Ovary (tissue), 7 donors: ENCODE measurements at regions not wholly inside any gene's neighbourhood (a gene's known extent, or its start where the extent isn't known, plus 50 kb on each side); places are given as distances from the start of the nearest gene placed in this dataset.

Experiments
- DNase-seq, 5 donors: peaks; one replicate each; pipeline ENCODE4 v3.0.0-alpha.2; 2019 to 2020
- H3K27ac ChIP-seq, 2 donors: fragments of 200-600 bp; one replicate each; pipeline versions ENCODE4 v1.5.1 to v1.8.0; 2019 to 2022
- H3K27me3 ChIP-seq: fragments of 200-600 bp; one replicate; pipeline ENCODE4 v1.8.0; 2022
- H3K36me3 ChIP-seq: fragments of 200-600 bp; sonication (generic); one replicate; pipeline ENCODE4 v1.5.1; 2019
- H3K4me1 ChIP-seq: one replicate; pipeline ENCODE4 v1.8.1; 2013; ENCODE audit warnings: mild to moderate bottlenecking, moderate library complexity; ENCODE audit not compliant: insufficient read depth
- H3K4me3 ChIP-seq: fragments of 200-600 bp; sonication (generic); one replicate; pipeline ENCODE4 v1.5.1; 2017
- H3K9me3 ChIP-seq, 2 donors: fragments of 200-600 bp in 1 of 2; sonication (generic) in 1 of 2; one replicate each; pipeline versions ENCODE4 v1.5.1 to v1.8.1; 2013 to 2019; ENCODE audit warnings: mild to moderate bottlenecking in 1 of 2, moderate library complexity in 1 of 2
- EP300 ChIP-seq: sonication (generic); formaldehyde crosslinking; IDR thresholded peaks from one replicate; pipeline ENCODE4 v1.6.1; 2017; ENCODE audit warnings: antibody characterized with exemption
- POLR2A ChIP-seq: fragments of 450-650 bp; IDR thresholded peaks from one replicate; pipeline ENCODE4 v1.6.1; 2017; ENCODE audit warnings: antibody characterized with exemption, mild to moderate bottlenecking, moderate library complexity
- WGBS, 3 donors: extraction: QIAGEN DNeasy Blood & Tissue Kit in 1 of 3; methylation state at CpG; one replicate each; pipeline versions ENCODE4 v1.1.5 to v1.1.7; 2013 to 2017; 5-methylcytosine and 5-hydroxymethylcytosine counted together
- intact Hi-C, 4 donors: fragments of 100-400 bp; cut with DNase I; formaldehyde crosslinking; loops; one replicate each; pipeline versions ENCODE4 v1.11.0 to v1.15.1; 2022 to 2023
- TF ChIP-seq, protein P1 (sequence below), 3 donors: fragments of 450-650 bp in 2 of 3; fragments of 200-600 bp in 1 of 3; IDR thresholded peaks; one replicate each; pipeline versions ENCODE4 v1.5.1 to v1.8.0; 2016 to 2022; ENCODE audit warnings: antibody characterized with exemption in 3 of 3, mild to moderate bottlenecking in 1 of 3
- donor health status: DM: no; HTN: no; CAD: no; lungs with moderate emphysema.
- donor health status: DM: no; HTN: no; CAD: no.
- donor health status: Bipolar disorder and iron deficiency.
- donor health status: DM: no; HTN: no; CAD: no.
- donor health status: DM: yes; HTN: yes; CAD: no.

- TF ChIP-seq POLR2A (no peak), EP300 (no peak)
- TF ChIP-seq, protein P1, sequence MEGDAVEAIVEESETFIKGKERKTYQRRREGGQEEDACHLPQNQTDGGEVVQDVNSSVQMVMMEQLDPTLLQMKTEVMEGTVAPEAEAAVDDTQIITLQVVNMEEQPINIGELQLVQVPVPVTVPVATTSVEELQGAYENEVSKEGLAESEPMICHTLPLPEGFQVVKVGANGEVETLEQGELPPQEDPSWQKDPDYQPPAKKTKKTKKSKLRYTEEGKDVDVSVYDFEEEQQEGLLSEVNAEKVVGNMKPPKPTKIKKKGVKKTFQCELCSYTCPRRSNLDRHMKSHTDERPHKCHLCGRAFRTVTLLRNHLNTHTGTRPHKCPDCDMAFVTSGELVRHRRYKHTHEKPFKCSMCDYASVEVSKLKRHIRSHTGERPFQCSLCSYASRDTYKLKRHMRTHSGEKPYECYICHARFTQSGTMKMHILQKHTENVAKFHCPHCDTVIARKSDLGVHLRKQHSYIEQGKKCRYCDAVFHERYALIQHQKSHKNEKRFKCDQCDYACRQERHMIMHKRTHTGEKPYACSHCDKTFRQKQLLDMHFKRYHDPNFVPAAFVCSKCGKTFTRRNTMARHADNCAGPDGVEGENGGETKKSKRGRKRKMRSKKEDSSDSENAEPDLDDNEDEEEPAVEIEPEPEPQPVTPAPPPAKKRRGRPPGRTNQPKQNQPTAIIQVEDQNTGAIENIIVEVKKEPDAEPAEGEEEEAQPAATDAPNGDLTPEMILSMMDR (IDR thresholded peaks at IDR 0.05): no peak
- no peaks in the 10 kb centered on the region for H3K27me3 ChIP-seq
- no peak overlapping the region for H3K4me3 ChIP-seq
- no peaks in the 10 kb centered on the region for H3K4me1 ChIP-seq
- H3K27ac ChIP-seq: no peak overlapping the region
- H3K9me3 ChIP-seq: no peaks in the 10 kb centered on the region
- WGBS, 3 donors: 68 to 85% (median 74%) methylated on average over 4 of the region's 4 CpGs
- intact Hi-C loops: no loop called here
- H3K36me3 ChIP-seq: no peaks in the 10 kb centered on the region
- DNase-seq: no peak
Observed at GRCh38 chr6:117034971-117035370, 157.9 kb downstream of the RFX6 start.

GRCh38 chr6:117050301-117050700, 173.3 kb downstream of the RFX6 start:
- Histone ChIP-seq H3K9me3 (no peaks in the 10 kb centered on the region), H3K4me1 (no peaks in the 10 kb centered on the region), H3K4me3 (no peak overlapping the region), H3K27me3 (no peaks in the 10 kb centered on the region), H3K36me3 (no peaks in the 10 kb centered on the region), H3K27ac (no peak overlapping the region)
- TF ChIP-seq, protein P1 (IDR thresholded peaks at IDR 0.05): no peak
- no peak for TF ChIP-seq POLR2A
- TF ChIP-seq EP300: no peak
- 74 to 88% (median 82%) methylated on average over 3 of the region's 3 CpGs for WGBS, 3 donors
- intact Hi-C loops: no loop called here
- DNase-seq: no peak

DNA sequence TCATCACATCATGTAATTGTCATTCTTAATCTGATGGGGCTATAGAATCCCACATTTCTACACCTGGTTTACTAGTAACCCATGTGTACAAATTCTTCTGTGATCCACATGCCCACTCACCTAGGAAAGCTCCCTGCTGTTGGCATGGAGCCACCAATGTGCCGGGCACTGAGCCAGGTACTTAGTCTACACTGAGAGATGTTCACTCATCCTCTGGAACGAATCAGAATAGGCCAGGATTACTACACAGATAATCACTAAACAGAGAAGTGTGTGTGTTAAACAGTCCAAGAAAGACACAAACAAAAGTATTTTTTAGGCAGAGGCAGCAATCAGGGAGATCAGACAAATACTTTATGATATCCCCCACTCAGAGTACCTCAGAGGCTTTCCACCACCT, 193.2 kb upstream of the VGLL2 start:
- Histone ChIP-seq H3K27ac (no peak overlapping the region), H3K4me1 (no peaks in the 10 kb centered on the region), H3K9me3 (no peaks in the 10 kb centered on the region), H3K4me3 (no peak overlapping the region), H3K27me3 (no peaks in the 10 kb centered on the region), H3K36me3 (no peaks in the 10 kb centered on the region)
- WGBS, 3 donors: 36 to 57% (median 42%) methylated on average over 2 of the region's 2 CpGs
- DNase-seq: no peak
- intact Hi-C loops: no loop called here
- TF ChIP-seq EP300: no peak
- TF ChIP-seq, protein P1 (IDR thresholded peaks at IDR 0.05): no peak
- TF ChIP-seq POLR2A: no peak

DNA sequence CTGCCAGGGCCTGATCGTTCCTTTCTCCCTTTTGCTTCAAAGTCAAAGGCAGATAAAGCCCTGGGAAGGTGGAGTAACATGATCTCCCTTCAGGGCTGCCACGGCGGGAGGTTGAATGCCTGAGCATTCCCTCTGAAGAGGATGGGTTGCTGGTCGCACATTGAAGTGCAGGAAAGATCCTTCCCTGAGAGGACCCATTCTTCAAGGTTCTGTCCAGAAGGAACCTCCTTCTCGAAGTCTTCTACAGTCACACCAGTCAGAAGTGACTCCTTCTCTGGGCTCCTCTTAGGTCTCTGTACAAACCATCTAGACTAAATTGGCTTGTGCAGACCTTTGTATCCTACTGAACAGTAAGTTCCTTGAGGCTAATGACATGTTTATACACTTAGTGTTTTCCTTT, 192.6 kb upstream of the VGLL2 start:
- no peak for TF ChIP-seq EP300
- no peak for TF ChIP-seq POLR2A
- TF ChIP-seq, protein P1 (IDR thresholded peaks at IDR 0.05): no peak
- no peak overlapping the region for H3K27ac ChIP-seq

DNA sequence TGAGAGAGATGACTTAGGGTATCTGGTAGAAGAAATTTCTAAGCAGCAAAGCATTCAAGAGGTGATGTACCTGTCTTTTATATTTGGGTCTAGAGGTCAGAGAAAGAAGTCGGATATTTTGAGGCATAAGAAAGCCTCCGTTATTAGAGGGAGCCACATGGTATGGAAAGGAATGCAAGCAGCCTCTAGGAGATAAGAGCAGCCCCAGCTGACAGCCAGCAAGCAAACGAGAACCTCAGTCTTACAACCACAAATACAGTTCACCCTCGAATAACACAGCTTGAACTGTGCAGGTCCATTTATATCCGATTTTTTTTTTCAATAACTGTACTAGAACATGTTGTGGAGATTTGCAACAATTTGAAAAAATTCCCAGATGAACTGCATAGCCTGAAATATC, 190.7 kb upstream of the VGLL2 start:
- Histone ChIP-seq H3K36me3 (no peaks in the 10 kb centered on the region), H3K27me3 (no peaks in the 10 kb centered on the region), H3K27ac (no peak overlapping the region), H3K4me3 (no peak overlapping the region), H3K9me3 (no peaks in the 10 kb centered on the region), H3K4me1 (no peaks in the 10 kb centered on the region)
- no peak for DNase-seq
- TF ChIP-seq POLR2A (no peak), EP300 (no peak)
- 11 to 25% (median 12%) methylated on average over 5 of the region's 5 CpGs for WGBS, 3 donors
- intact Hi-C loops: no loop called here

More for the DNA sequence above, 192.6 kb upstream of the VGLL2 start:
- no peaks in the 10 kb centered on the region for H3K4me1 ChIP-seq
- H3K4me3 ChIP-seq: no peak overlapping the region
- intact Hi-C loops: no loop called here
- no peak for DNase-seq
- no peaks in the 10 kb centered on the region for H3K36me3 ChIP-seq
- WGBS, 3 donors: 25 to 44% (median 26%) methylated on average over 5 of the region's 5 CpGs
- no peaks in the 10 kb centered on the region for H3K9me3 ChIP-seq
- no peaks in the 10 kb centered on the region for H3K27me3 ChIP-seq
